Vagina (tissue), 2 donors: ENCODE measurements at regions not wholly inside any gene's neighbourhood (a gene's known extent, or its start where the extent isn't known, plus 50 kb on each side); places are given as distances from the start of the nearest gene placed in this dataset.

ENCODE experiments used
- DNase-seq, 2 donors: peaks; one replicate each; pipeline ENCODE4 v3.0.0-alpha.2; 2017; ENCODE audit errors: extremely low spot score in 2 of 2
- H3K27ac ChIP-seq: fragments of 200-600 bp; sonication (generic); one replicate; pipeline ENCODE4 v1.5.1; 2019
- H3K27me3 ChIP-seq: fragments of 200-600 bp; sonication (generic); one replicate; pipeline ENCODE4 v1.5.1; 2019
- H3K36me3 ChIP-seq, 2 donors: fragments of 200-600 bp; sonication (generic); one replicate each; pipeline ENCODE4 v1.5.1; 2017 to 2019
- H3K4me1 ChIP-seq: fragments of 200-600 bp; sonication (generic); one replicate; pipeline ENCODE4 v1.5.1; 2019
- H3K4me3 ChIP-seq, 2 donors: fragments of 200-600 bp; sonication (generic); 1 replicate in 1 of 2; 2 replicates in 1 of 2; pipeline ENCODE4 v1.5.1; 2016 to 2019
- H3K9me3 ChIP-seq: fragments of 200-600 bp; sonication (generic); one replicate; pipeline ENCODE4 v1.5.1; 2019
- POLR2A ChIP-seq, 2 donors: fragments of 450-650 bp; IDR thresholded peaks; one replicate each; pipeline ENCODE4 v1.6.1; 2017; ENCODE audit warnings: antibody characterized with exemption in 2 of 2, mild to moderate bottlenecking in 2 of 2, moderate library complexity in 2 of 2
- POLR2AphosphoS5 ChIP-seq, 2 donors: sonication (generic); formaldehyde crosslinking; IDR thresholded peaks; one replicate each; pipeline ENCODE4 v1.9.0; 2017; ENCODE audit warnings: antibody characterized with exemption in 2 of 2, mild to moderate bottlenecking in 2 of 2, low read depth in 1 of 2; ENCODE audit not compliant: insufficient read depth in 1 of 2
- intact Hi-C: fragments of 100-400 bp; cut with DNase I; formaldehyde crosslinking; loops from one replicate; pipeline ENCODE4 v1.15.1; 2023
- TF ChIP-seq, protein P1 (sequence below), 3 experiments: fragments of 450-650 bp in 2 of 3; fragments of 200-600 bp in 1 of 3; sonication (generic) in 1 of 3; IDR thresholded peaks; one replicate each; pipeline ENCODE4 v1.5.1; 2017 to 2019; ENCODE audit warnings: antibody characterized with exemption in 3 of 3, mild to moderate bottlenecking in 2 of 3, moderate library complexity in 2 of 3

- Histone ChIP-seq H3K9me3 (no peaks in the 10 kb centered on the region), H3K4me1 (no peaks in the 10 kb centered on the region), H3K27ac (no peak overlapping the region), H3K4me3 (no peak overlapping the region), H3K27me3 (no peaks in the 10 kb centered on the region), H3K36me3 (no peaks in the 10 kb centered on the region)
- DNase-seq = peak in 1 of 2 donors; percentile 74
- intact Hi-C loops = no loop called here
- TF ChIP-seq, protein P1, sequence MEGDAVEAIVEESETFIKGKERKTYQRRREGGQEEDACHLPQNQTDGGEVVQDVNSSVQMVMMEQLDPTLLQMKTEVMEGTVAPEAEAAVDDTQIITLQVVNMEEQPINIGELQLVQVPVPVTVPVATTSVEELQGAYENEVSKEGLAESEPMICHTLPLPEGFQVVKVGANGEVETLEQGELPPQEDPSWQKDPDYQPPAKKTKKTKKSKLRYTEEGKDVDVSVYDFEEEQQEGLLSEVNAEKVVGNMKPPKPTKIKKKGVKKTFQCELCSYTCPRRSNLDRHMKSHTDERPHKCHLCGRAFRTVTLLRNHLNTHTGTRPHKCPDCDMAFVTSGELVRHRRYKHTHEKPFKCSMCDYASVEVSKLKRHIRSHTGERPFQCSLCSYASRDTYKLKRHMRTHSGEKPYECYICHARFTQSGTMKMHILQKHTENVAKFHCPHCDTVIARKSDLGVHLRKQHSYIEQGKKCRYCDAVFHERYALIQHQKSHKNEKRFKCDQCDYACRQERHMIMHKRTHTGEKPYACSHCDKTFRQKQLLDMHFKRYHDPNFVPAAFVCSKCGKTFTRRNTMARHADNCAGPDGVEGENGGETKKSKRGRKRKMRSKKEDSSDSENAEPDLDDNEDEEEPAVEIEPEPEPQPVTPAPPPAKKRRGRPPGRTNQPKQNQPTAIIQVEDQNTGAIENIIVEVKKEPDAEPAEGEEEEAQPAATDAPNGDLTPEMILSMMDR (IDR thresholded peaks at IDR 0.05) = no peak
- no peak for TF ChIP-seq POLR2AphosphoS5 (IDR thresholded peaks at IDR 0.05; ENCODE audit: insufficient read depth in 1 of 2, low read depth in 1 of 2)
- TF ChIP-seq POLR2A (IDR thresholded peaks at IDR 0.05) = no peak
These were observed 85.9 kb upstream of the PRR23C start for GRCh38 chr3:139130390-139131140.

DNA sequence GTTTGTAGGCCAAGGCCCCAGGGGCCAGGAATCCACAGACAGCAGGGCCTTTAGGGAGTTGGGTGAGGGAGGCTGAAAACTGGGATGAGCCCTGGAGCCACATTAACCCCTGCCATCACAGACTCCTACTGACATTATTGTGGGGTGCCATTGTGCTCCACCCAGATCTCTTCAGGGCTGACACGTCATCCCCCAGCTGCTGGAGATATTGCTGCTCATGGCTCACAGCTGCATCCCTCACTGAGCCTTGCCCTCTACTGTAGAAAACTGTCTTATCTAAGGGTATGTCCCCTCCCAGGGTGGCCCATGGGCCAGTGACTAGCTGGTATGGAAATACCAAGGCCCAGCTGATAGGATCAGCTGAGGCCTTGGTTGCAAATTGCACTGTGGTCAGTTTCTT, 87.3 kb upstream of the PRR23C start:
- Histone ChIP-seq H3K4me1 (no peaks in the 10 kb centered on the region), H3K27me3 (no peaks in the 10 kb centered on the region), H3K4me3 (no peak overlapping the region), H3K36me3 (no peaks in the 10 kb centered on the region), H3K9me3 (no peaks in the 10 kb centered on the region), H3K27ac (no peak overlapping the region)
- intact Hi-C loops = no loop called here
- TF ChIP-seq, protein P1 (IDR thresholded peaks at IDR 0.05) = no peak
- TF ChIP-seq POLR2A (IDR thresholded peaks at IDR 0.05) = no peak
- DNase-seq = peak in 1 of 2 donors; percentile 54

GRCh38 chr3:139132976-139133375, 88.3 kb upstream of the PRR23C start:
- Histone ChIP-seq H3K27ac (no peak overlapping the region), H3K4me3 (no peak overlapping the region), H3K9me3 (no peaks in the 10 kb centered on the region), H3K4me1 (no peaks in the 10 kb centered on the region), H3K36me3 (no peaks in the 10 kb centered on the region), H3K27me3 (no peaks in the 10 kb centered on the region)
- no peak for TF ChIP-seq POLR2A (IDR thresholded peaks at IDR 0.05)
- TF ChIP-seq, protein P1 (IDR thresholded peaks at IDR 0.05) = no peak
- no peak for TF ChIP-seq POLR2AphosphoS5 (IDR thresholded peaks at IDR 0.05; ENCODE audit: insufficient read depth in 1 of 2, low read depth in 1 of 2)
- DNase-seq = peak in 1 of 2 donors; percentile 62
- intact Hi-C loops = no loop called here

GRCh38 chr3:139134678-139135372, 90.1 kb upstream of the PRR23C start:
- no peak for TF ChIP-seq POLR2AphosphoS5 (IDR thresholded peaks at IDR 0.05; ENCODE audit: insufficient read depth in 1 of 2, low read depth in 1 of 2)
- TF ChIP-seq, protein P1 (IDR thresholded peaks at IDR 0.05) = no peak
- TF ChIP-seq POLR2A (IDR thresholded peaks at IDR 0.05) = no peak
- no peak overlapping the region for H3K4me3 ChIP-seq
- no peaks in the 10 kb centered on the region for H3K27me3 ChIP-seq
- H3K4me1 ChIP-seq = no peaks in the 10 kb centered on the region
- H3K9me3 ChIP-seq = no peaks in the 10 kb centered on the region
- intact Hi-C loops = no loop called here
- no peak overlapping the region for H3K27ac ChIP-seq
- no peak for DNase-seq
- no peaks in the 10 kb centered on the region for H3K36me3 ChIP-seq

DNA sequence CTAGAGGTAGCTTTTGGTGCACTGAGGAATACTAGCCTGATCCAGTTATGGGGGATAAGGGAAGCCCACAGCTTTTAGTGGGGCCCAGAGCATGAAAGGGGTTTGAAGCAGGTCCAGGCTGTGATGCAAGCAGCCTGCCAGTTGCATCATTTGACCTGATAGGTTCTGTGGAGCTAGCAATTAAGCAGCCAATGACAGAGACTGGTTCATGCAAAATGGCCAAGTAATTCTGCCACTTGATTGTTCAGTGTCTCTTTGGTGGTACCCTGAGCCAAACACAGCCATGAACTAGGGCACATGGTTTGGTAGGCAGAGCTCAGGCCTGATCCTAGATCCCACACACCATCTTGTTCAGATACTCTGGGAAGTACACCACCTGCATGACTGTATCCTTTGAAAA, 91.0 kb upstream of the PRR23C start:
- H3K4me1 ChIP-seq = no peaks in the 10 kb centered on the region
- DNase-seq = no peak
- H3K36me3 ChIP-seq = no peaks in the 10 kb centered on the region
- no peaks in the 10 kb centered on the region for H3K9me3 ChIP-seq
- no peak overlapping the region for H3K27ac ChIP-seq
- intact Hi-C loops = no loop called here
- TF ChIP-seq POLR2A (IDR thresholded peaks at IDR 0.05) = no peak
- TF ChIP-seq, protein P1 (IDR thresholded peaks at IDR 0.05) = no peak
- no peak for TF ChIP-seq POLR2AphosphoS5 (IDR thresholded peaks at IDR 0.05; ENCODE audit: insufficient read depth in 1 of 2, low read depth in 1 of 2)
- no peaks in the 10 kb centered on the region for H3K27me3 ChIP-seq
- H3K4me3 ChIP-seq = no peak overlapping the region
